Epithelial cell of proximal tubule (primary cell): ENCODE measurements at regions not wholly inside any gene's neighbourhood (a gene's known extent, or its start where the extent isn't known, plus 50 kb on each side); places are given as distances from the start of the nearest gene placed in this dataset.

Experiments used
- DNase-seq: peaks from one replicate; pipeline ENCODE4 v3.0.0-alpha.2; 2011; ENCODE audit warnings: low read depth
- H3K4me3 ChIP-seq: 2 replicates; pipeline ENCODE4 v1.5.1; 2011; ENCODE audit warnings: low read depth, mild to moderate bottlenecking, low read length
- CTCF ChIP-seq: conservative IDR thresholded peaks from 2 replicates; pipeline ENCODE4 v1.5.1; 2012; ENCODE audit warnings: low read depth, mild to moderate bottlenecking, low read length

- H3K4me3 ChIP-seq: no peak overlapping the region
- no peak for DNase-seq
- TF ChIP-seq CTCF: no peak
Measured at GRCh38 chr6:164547076-164547475, 762.3 kb downstream of the C6orf118 start.

- TF ChIP-seq CTCF: no peak
- no peak overlapping the region for H3K4me3 ChIP-seq
- DNase-seq: no peak
Measured at GRCh38 chr6:164546263-164546662, 763.1 kb downstream of the C6orf118 start.

- H3K4me3 ChIP-seq: no peak overlapping the region
- no peak for DNase-seq
- TF ChIP-seq CTCF: no peak
Measured at GRCh38 chr6:164534070-164534766, 775.2 kb downstream of the C6orf118 start.

GRCh38 chr6:164533045-164533362 is 776.4 kb downstream of the C6orf118 start:
- no peak for TF ChIP-seq CTCF
- no peak for DNase-seq
- no peak overlapping the region for H3K4me3 ChIP-seq

- no peak for TF ChIP-seq CTCF
- H3K4me3 ChIP-seq: no peak overlapping the region
- DNase-seq: no peak
Measured at GRCh38 chr6:164532198-164533044, 777.0 kb downstream of the C6orf118 start.

GRCh38 chr6:164531736-164532135 is 777.7 kb downstream of the C6orf118 start:
- no peak overlapping the region for H3K4me3 ChIP-seq
- TF ChIP-seq CTCF: no peak
- DNase-seq: no peak
